ENCODE measurements at regions not wholly inside any gene's neighbourhood (a gene's known extent, or its start where the extent isn't known, plus 50 kb on each side); places are given as distances from the start of the nearest gene placed in this dataset.

- Histone ChIP-seq H3K36me3 (no peaks in the 10 kb centered on the region), H3K4me1 (ENCODE audit: insufficient read depth) (no peaks in the 10 kb centered on the region), H3K4me3 (no peak overlapping the region), H3K27me3 (no peaks in the 10 kb centered on the region), H3K27ac (no peak overlapping the region), H3K9me3 (no peaks in the 10 kb centered on the region)
- intact Hi-C loops (cut with DNase I): no loop called here
- WGBS, 3 donors: 32 to 89% (median 40%) methylated on average over 1 of the region's 1 CpG
- TF ChIP-seq POLR2A (IDR thresholded peaks at IDR 0.05): no peak
- TF ChIP-seq, protein P1, sequence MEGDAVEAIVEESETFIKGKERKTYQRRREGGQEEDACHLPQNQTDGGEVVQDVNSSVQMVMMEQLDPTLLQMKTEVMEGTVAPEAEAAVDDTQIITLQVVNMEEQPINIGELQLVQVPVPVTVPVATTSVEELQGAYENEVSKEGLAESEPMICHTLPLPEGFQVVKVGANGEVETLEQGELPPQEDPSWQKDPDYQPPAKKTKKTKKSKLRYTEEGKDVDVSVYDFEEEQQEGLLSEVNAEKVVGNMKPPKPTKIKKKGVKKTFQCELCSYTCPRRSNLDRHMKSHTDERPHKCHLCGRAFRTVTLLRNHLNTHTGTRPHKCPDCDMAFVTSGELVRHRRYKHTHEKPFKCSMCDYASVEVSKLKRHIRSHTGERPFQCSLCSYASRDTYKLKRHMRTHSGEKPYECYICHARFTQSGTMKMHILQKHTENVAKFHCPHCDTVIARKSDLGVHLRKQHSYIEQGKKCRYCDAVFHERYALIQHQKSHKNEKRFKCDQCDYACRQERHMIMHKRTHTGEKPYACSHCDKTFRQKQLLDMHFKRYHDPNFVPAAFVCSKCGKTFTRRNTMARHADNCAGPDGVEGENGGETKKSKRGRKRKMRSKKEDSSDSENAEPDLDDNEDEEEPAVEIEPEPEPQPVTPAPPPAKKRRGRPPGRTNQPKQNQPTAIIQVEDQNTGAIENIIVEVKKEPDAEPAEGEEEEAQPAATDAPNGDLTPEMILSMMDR (IDR thresholded peaks at IDR 0.05): no peak
- TF ChIP-seq EP300 (IDR thresholded peaks at IDR 0.05): no peak
- DNase-seq: no peak
Measured at GRCh38 chr18:67913040-67913439, 396.5 kb upstream of the DSEL start.

DNA sequence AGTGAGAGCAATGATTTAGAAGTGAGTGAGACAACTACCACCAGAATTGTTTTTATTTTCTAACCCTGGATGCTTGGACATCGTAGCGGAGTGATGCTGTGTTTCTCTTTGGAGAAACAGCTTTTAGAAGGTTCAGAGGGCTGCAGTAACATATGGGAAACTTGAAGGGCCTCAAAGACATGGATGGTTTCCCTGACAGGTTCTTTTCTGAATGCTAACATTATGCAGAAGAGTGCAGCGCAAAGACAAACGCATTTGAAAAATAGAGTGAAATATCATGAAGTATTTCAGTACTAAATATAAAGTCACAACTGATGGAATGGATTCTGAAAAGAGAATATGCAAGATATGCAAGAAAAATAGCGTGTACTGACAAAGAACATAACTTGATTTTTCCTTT, 385.1 kb upstream of the DSEL start:
- intact Hi-C loops (cut with DNase I): no loop called here
- Histone ChIP-seq H3K36me3 (no peaks in the 10 kb centered on the region), H3K9me3 (no peaks in the 10 kb centered on the region), H3K27ac (no peak overlapping the region), H3K4me1 (ENCODE audit: insufficient read depth) (no peaks in the 10 kb centered on the region), H3K4me3 (no peak overlapping the region), H3K27me3 (no peaks in the 10 kb centered on the region)
- TF ChIP-seq POLR2A (IDR thresholded peaks at IDR 0.05) (no peak), EP300 (IDR thresholded peaks at IDR 0.05) (no peak)
- TF ChIP-seq, protein P1 (IDR thresholded peaks at IDR 0.05): no peak
- WGBS, 3 donors: 93 to 95% (median 94%) methylated on average over 5 of the region's 5 CpGs
- DNase-seq: no peak

DNA sequence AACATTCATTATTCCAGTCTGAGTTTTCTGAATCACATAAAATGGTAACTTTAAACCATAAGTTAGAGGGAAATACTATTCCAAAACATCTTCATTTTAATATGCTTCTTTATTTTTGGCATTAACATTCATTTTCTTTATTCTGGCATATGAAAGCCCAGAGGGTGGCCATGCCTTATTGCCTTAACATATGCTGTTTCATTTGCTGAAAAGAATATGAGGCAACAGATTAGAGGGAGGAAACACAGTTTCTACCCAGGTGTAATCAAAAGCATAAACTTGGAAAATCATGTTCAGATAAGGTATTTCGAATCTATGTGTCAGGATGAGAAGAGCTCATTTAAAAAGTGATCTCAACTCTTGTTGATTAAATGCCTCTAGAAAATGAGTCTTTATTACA, 379.9 kb upstream of the DSEL start:
- Histone ChIP-seq H3K27me3 (peaks cover 2% of the 10 kb centered on the region), H3K27ac (no peak overlapping the region), H3K4me1 (ENCODE audit: insufficient read depth) (no peaks in the 10 kb centered on the region), H3K36me3 (no peaks in the 10 kb centered on the region), H3K4me3 (no peak overlapping the region), H3K9me3 (no peaks in the 10 kb centered on the region)
- no peak for DNase-seq
- intact Hi-C loops (cut with DNase I): no loop called here
- no peak for TF ChIP-seq EP300 (IDR thresholded peaks at IDR 0.05)
- TF ChIP-seq, protein P1 (IDR thresholded peaks at IDR 0.05): no peak
- TF ChIP-seq POLR2A (IDR thresholded peaks at IDR 0.05): no peak
- WGBS, 3 donors: 13 to 23% (median 17%) methylated on average over 1 of the region's 1 CpG

DNA sequence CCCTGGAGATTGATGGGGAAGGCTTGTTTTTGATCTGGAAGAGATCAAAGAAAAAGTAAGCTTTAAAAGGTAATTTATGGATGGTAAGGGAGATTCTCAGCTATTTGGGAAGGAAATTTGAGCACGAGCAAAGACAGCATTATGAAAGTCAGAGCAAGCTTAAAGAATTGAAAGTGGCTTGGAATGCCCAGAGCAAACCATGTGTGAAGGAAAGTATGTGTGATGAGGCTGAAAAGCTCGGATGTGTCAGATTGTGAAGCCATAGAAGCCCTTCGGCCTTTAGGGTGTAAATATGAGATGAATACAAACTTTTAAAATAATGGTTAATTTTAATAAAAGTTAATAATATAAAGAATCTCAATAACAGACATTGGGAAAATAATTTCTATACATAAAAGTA, 377.4 kb upstream of the DSEL start:
- WGBS, 3 donors: 74 to 84% (median 78%) methylated on average over 3 of the region's 3 CpGs
- Histone ChIP-seq H3K4me3 (no peak overlapping the region), H3K4me1 (ENCODE audit: insufficient read depth) (no peaks in the 10 kb centered on the region), H3K27me3 (peaks cover 2% of the 10 kb centered on the region), H3K9me3 (no peaks in the 10 kb centered on the region), H3K36me3 (no peaks in the 10 kb centered on the region), H3K27ac (no peak overlapping the region)
- no peak for DNase-seq
- intact Hi-C loops (cut with DNase I): no loop called here
- TF ChIP-seq, protein P1 (IDR thresholded peaks at IDR 0.05): no peak

- TF ChIP-seq, protein P1 (IDR thresholded peaks at IDR 0.05): no peak
- TF ChIP-seq EP300 (IDR thresholded peaks at IDR 0.05) (no peak), POLR2A (IDR thresholded peaks at IDR 0.05) (no peak)
- DNase-seq: no peak
- 27 to 42% (median 29%) methylated on average over 3 of the region's 3 CpGs for whole genome bisulfite sequencing, 3 donors
- Histone ChIP-seq H3K4me1 (ENCODE audit: insufficient read depth) (no peaks in the 10 kb centered on the region), H3K4me3 (no peak overlapping the region), H3K27me3 (no peaks in the 10 kb centered on the region), H3K9me3 (no peaks in the 10 kb centered on the region), H3K36me3 (no peaks in the 10 kb centered on the region), H3K27ac (no peak overlapping the region)
- intact Hi-C loops (cut with DNase I): no loop called here
Measured at GRCh38 chr18:67876871-67877270, 360.4 kb upstream of the DSEL start.

All from ovary (tissue), 7 donors.